ENCODE measurements at regions not wholly inside any gene's neighbourhood (a gene's known extent, or its start where the extent isn't known, plus 50 kb on each side); places are given as distances from the start of the nearest gene placed in this dataset.

- no peak for DNase-seq
These were observed 157.1 kb downstream of the TLE1 start for GRCh38 chr9:81532251-81532650.

GRCh38 chr9:81531511-81531910 is 157.8 kb downstream of the TLE1 start:
- DNase-seq, result no peak

GRCh38 chr9:81530846-81531245 is 158.5 kb downstream of the TLE1 start:
- DNase-seq, result no peak

GRCh38 chr9:81530310-81530810 is 159.0 kb downstream of the TLE1 start:
- no peak for DNase-seq

GRCh38 chr9:81529556-81530193 is 159.7 kb downstream of the TLE1 start:
- DNase-seq, result no peak

- DNase-seq, result no peak
These were observed 162.8 kb downstream of the TLE1 start for GRCh38 chr9:81526587-81526986.

- DNase-seq, result peak; percentile 3 to 6
These were observed 166.4 kb downstream of the TLE1 start for GRCh38 chr9:81522716-81523551.

GRCh38 chr9:81521892-81522291 is 167.5 kb downstream of the TLE1 start:
- DNase-seq, result no peak

GRCh38 chr9:81519816-81520495 is 169.4 kb downstream of the TLE1 start:
- no peak for DNase-seq

GRCh38 chr9:81517954-81518353 is 171.4 kb downstream of the TLE1 start:
- DNase-seq, result no peak

GRCh38 chr9:81513059-81513458 is 176.3 kb downstream of the TLE1 start:
- no peak for DNase-seq

- no peak for DNase-seq
These were observed 176.7 kb downstream of the TLE1 start for GRCh38 chr9:81512641-81513040.

GRCh38 chr9:81508476-81508875 is 180.9 kb downstream of the TLE1 start:
- no peak for DNase-seq

- no peak for DNase-seq
These were observed 182.1 kb downstream of the TLE1 start for GRCh38 chr9:81506941-81507864.

GRCh38 chr9:81499594-81499993 is 189.8 kb downstream of the TLE1 start:
- no peak for DNase-seq

GRCh38 chr9:81499021-81499454 is 190.3 kb downstream of the TLE1 start:
- no peak for DNase-seq

GRCh38 chr9:81498576-81498975 is 190.8 kb downstream of the TLE1 start:
- DNase-seq, result no peak

GRCh38 chr9:81497091-81497490 is 192.3 kb downstream of the TLE1 start:
- no peak for DNase-seq

- DNase-seq, result no peak
These were observed 196.5 kb downstream of the TLE1 start for GRCh38 chr9:81492710-81493447.

GRCh38 chr9:81490605-81491331 is 198.6 kb downstream of the TLE1 start:
- no peak for DNase-seq

- no peak for DNase-seq
These were observed 200.3 kb downstream of the TLE1 start for GRCh38 chr9:81489046-81489445.
